Small intestine (tissue), 7 donors: ENCODE measurements at regions not wholly inside any gene's neighbourhood (a gene's known extent, or its start where the extent isn't known, plus 50 kb on each side); places are given as distances from the start of the nearest gene placed in this dataset.
A peak's percentile ranks its signal among the peaks of the same experiment; 100 is the strongest.
"Not testable (repeated sequence)": the region's sequence is repeated elsewhere in the genome, so short reads cannot be mapped to it uniquely, and the experiment has no call there.

Source experiments
- DNase-seq, 2 donors: peaks; one replicate each; pipeline versions ENCODE4 v3.0.0 to v3.0.0-alpha.2; 2013
- FAIRE-seq: peaks from 2 replicates; lab custom pipeline; 2012; peaks lifted over from hg19 to GRCh38; lab: Jason Lieb, UNC
- H3K27ac ChIP-seq, 3 donors: one replicate each; pipeline ENCODE4 v1.5.1; 2013; ENCODE audit warnings: low read length in 2 of 3, mild to moderate bottlenecking in 2 of 3, control low read depth in 1 of 3, inconsistent platforms in 1 of 3, low read depth in 1 of 3, moderate library complexity in 1 of 3
- H3K27me3 ChIP-seq, 3 donors: one replicate each; pipeline ENCODE4 v1.6.1; 2013; ENCODE audit warnings: low read length in 3 of 3, inconsistent platforms in 1 of 3; ENCODE audit not compliant: control insufficient read depth in 3 of 3, insufficient read depth in 3 of 3
- H3K36me3 ChIP-seq, 3 donors: one replicate each; pipeline ENCODE4 v1.6.1; 2013; ENCODE audit warnings: low read length in 3 of 3, inconsistent platforms in 1 of 3, low read depth in 1 of 3, mild to moderate bottlenecking in 1 of 3, moderate library complexity in 1 of 3; ENCODE audit not compliant: control insufficient read depth in 3 of 3, insufficient read depth in 2 of 3
- H3K4me1 ChIP-seq, 3 donors: one replicate each; pipeline ENCODE4 v1.6.1; 2013; ENCODE audit warnings: low read length in 2 of 3, inconsistent platforms in 1 of 3, low read depth in 1 of 3, mild to moderate bottlenecking in 1 of 3, moderate library complexity in 1 of 3; ENCODE audit not compliant: control insufficient read depth in 3 of 3, insufficient read depth in 2 of 3
- H3K4me3 ChIP-seq, 3 donors: one replicate each; pipeline ENCODE4 v1.5.1; 2013; ENCODE audit warnings: low read length in 3 of 3, control low read depth in 1 of 3, inconsistent platforms in 1 of 3, low read depth in 1 of 3, mild to moderate bottlenecking in 1 of 3, moderate library complexity in 1 of 3
- H3K9me3 ChIP-seq, 2 donors: one replicate each; pipeline ENCODE4 v1.6.1; 2013; ENCODE audit warnings: low read depth in 1 of 2, low read length in 1 of 2; ENCODE audit not compliant: control insufficient read depth in 2 of 2, insufficient read depth in 1 of 2
- WGBS, 3 donors: extraction: QIAGEN DNeasy Blood & Tissue Kit; methylation state at CpG; one replicate each; pipeline ENCODE4 v1.1.7; 2013; 5-methylcytosine and 5-hydroxymethylcytosine counted together
- donor health status: healthy with polysubstance abuse.
- donor health status: control.
- donor health status: control.
- donor health status: Bipolar disorder and iron deficiency.
- donor health status: healthy.

DNA sequence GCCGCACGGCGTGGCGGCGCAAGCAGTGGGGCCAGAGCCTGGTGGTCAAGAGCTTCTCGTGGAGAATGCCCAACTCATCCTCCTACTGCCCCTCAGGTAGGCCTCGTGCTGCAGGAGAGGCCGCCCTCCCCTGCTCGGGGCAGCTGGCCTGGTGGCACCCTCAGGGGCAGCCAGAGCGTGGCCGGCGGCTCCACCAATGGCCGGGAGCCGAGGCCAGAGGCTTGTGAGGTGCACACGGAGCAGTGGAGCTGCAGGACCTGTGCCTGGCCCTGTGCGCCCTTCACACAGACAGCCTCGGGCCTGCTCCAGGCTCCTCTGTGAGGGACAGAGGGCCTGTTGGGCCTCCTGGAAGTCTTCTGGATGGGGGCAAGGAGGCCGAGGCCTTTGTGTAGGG, 85.5 kb downstream of the NPIPB11 start:
- DNase-seq (no peak), FAIRE-seq (no peak)
- 95 to 97% (median 96%) methylated on average over 16 to 18 of the region's 18 CpGs for WGBS, 3 donors
- H3K9me3 ChIP-seq = no peaks in the 10 kb centered on the region
- no peaks in the 10 kb centered on the region for H3K27me3 ChIP-seq
- no peak overlapping the region for H3K27ac ChIP-seq
- no peaks in the 10 kb centered on the region for H3K4me1 ChIP-seq
- H3K36me3 ChIP-seq = no peaks in the 10 kb centered on the region
- no peak overlapping the region for H3K4me3 ChIP-seq

DNA sequence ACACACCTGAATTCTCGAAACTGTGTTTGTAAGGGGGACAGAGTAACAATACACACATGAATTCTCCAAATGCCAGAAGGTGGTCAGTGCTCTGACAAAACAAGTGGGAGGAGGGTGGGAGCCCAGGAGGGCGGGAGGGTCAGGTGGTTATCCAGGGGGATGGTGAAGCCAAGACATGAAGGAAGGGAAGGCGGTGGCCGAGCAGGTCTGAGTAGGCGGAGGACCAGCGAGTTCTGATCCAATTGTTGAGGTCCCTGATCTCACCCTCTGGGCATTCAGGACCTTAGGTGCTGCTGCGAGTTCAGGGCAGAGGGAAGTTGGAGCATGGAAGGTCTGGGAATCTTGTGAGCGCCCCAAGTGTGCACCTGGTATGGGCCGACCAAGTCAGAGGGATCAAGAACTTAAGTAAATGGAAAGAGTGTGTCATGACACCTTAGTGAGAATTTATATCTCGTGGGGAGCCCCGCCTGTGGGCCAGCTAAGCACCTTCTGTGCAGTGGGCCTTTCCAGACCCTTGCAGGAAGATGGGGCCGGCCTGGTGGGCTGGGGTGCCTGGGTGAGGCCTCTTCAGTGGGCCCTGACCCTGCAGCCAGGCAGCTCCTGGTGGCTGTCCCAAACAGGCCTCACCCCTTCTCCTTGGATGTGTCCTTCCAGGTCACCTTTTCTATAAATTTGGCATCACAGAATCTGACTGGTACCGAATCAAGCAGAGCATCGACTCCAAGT, 86.1 kb downstream of the NPIPB11 start:
- 89 to 93% (median 92%) methylated on average over 14 of the region's 14 CpGs for WGBS, 3 donors
- Histone ChIP-seq H3K36me3 (no peaks in the 10 kb centered on the region), H3K9me3 (no peaks in the 10 kb centered on the region), H3K4me3 (no peak overlapping the region), H3K27ac (no peak overlapping the region), H3K27me3 (no peaks in the 10 kb centered on the region), H3K4me1 (no peaks in the 10 kb centered on the region)
- no peak for DNase-seq
- no peak for FAIRE-seq

DNA sequence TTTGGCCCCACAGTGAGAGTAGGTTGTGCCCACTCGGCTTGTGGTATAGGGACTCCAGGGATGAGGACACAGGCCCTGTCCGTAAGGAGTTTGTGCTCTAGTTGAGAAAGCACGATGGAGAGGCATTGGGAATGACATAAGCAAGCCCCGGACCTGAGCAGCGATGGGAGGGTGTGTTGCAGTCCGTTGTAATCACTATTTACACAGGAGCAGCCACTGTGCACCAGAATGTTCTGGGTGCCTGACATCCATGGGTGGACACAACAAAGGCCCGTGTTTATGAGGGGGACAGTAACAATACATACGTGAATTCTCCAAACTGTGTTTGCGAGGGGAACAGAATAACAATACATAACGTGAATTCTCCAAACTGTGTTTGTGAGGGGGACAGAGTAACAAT, 86.8 kb downstream of the NPIPB11 start:
- WGBS, 3 donors = 81 to 86% (median 86%) methylated on average over 10 of the region's 10 CpGs
- H3K27ac ChIP-seq = no peak overlapping the region
- FAIRE-seq (no peak), DNase-seq (no peak)
- no peak overlapping the region for H3K4me3 ChIP-seq
- no peaks in the 10 kb centered on the region for H3K4me1 ChIP-seq
- H3K27me3 ChIP-seq = no peaks in the 10 kb centered on the region
- no peaks in the 10 kb centered on the region for H3K9me3 ChIP-seq
- H3K36me3 ChIP-seq = no peaks in the 10 kb centered on the region

DNA sequence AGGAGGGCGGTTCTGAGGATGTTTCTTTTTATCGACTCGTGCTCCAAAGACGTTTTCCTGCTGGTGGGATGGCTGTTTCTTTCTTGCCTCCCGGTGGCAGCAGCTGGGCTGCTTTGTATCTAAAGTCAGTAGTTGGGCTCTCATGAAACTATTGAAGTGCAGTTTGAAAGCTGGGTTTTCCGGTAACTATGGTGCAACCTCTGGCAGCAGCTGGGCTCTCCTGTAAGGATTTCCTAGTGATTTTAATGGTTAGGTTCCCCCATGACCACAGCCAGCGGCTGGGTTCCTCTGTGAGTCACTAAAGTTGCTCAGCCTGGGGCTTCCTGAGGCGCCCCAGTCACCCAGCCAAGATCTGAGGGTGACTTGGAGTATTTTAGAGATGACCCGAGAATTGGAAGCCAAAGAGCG, 87.9 kb downstream of the NPIPB11 start:
- not testable (repeated sequence) for H3K36me3 ChIP-seq, H3K9me3 ChIP-seq, H3K4me3 ChIP-seq, H3K27ac ChIP-seq, H3K27me3 ChIP-seq, DNase-seq, FAIRE-seq, H3K4me1 ChIP-seq
- WGBS, 3 donors = 58 to 83% (median 76%) methylated on average over 10 of the region's 10 CpGs

DNA sequence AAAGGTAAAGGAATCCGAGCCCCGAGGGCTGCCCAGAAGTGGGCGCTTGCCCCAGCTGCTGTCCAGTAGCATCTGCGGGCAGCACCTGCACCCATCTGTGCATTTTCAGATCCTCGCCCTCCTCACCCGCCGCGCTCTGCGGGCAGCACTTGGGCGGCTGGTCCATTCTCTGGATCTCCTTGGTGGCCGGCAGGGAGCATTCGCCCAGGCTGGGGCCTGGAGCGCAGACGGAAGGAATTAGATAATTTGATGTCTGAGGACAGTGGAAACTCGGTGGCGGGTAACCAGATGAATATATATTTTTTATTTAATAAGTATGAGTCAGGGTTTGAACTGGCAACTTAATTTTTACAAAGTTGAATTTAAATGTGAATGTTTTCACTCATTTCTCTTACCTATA, 88.5 kb downstream of the NPIPB11 start:
- 92 to 97% (median 94%) methylated on average over 16 of the region's 16 CpGs for WGBS, 3 donors
- no peak overlapping the region for H3K4me3 ChIP-seq
- no peak for FAIRE-seq
- no peaks in the 10 kb centered on the region for H3K36me3 ChIP-seq
- no peaks in the 10 kb centered on the region for H3K27me3 ChIP-seq
- no peak overlapping the region for H3K27ac ChIP-seq
- no peak for DNase-seq
- no peaks in the 10 kb centered on the region for H3K4me1 ChIP-seq
- no peaks in the 10 kb centered on the region for H3K9me3 ChIP-seq

DNA sequence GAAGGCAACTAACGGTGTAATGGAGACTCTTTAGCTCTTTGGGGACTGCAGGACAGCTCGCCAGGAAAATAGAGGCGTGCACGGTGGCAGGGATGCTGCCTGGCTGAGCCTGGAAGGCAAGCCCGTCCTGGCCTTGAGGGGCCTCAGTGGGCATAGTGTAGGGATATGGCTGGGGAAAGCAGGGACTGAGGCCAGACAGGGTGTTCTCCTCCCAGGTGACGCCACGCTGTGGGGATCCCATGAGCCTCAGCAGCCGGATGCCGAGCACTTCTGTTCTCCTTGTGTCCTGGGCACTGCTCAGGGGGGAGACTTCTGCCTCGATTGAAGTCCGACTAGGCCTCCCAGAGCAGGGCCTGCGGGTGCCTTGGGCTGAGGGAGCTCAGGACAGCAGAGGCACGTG, 89.2 kb downstream of the NPIPB11 start:
- FAIRE-seq (no peak), DNase-seq (no peak)
- WGBS, 3 donors = 94 to 95% (median 95%) methylated on average over 13 of the region's 13 CpGs
- H3K4me1 ChIP-seq = no peaks in the 10 kb centered on the region
- no peaks in the 10 kb centered on the region for H3K27me3 ChIP-seq
- no peak overlapping the region for H3K27ac ChIP-seq
- no peaks in the 10 kb centered on the region for H3K9me3 ChIP-seq
- H3K36me3 ChIP-seq = no peaks in the 10 kb centered on the region
- H3K4me3 ChIP-seq = no peak overlapping the region

DNA sequence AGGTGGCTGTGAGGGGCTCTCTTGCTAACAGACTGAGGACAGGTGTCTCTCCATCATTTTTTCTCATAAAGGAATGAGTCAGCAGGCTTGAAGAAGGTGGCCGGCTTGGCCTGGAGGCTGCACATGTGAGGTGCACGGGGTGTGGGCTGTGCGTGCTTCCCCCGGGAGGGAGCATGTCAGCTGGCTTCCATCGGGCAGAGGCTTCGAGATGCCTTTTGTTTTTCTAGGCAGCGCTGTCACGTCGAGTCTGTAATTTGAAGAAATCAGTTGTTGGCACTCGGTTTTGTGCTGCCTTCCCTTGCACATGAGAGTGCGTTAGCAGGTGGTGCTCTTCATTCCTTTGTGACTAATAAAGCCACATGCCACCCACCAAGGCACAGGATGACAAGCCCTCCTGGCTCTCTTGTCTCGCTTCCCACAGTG, 89.7 kb downstream of the NPIPB11 start:
- FAIRE-seq (no peak), DNase-seq (no peak)
- H3K36me3 ChIP-seq = no peaks in the 10 kb centered on the region
- no peak overlapping the region for H3K4me3 ChIP-seq
- WGBS, 3 donors = 80 to 89% (median 88%) methylated on average over 12 of the region's 12 CpGs
- H3K9me3 ChIP-seq = no peaks in the 10 kb centered on the region
- no peak overlapping the region for H3K27ac ChIP-seq
- H3K27me3 ChIP-seq = no peaks in the 10 kb centered on the region
- H3K4me1 ChIP-seq = no peaks in the 10 kb centered on the region

DNA sequence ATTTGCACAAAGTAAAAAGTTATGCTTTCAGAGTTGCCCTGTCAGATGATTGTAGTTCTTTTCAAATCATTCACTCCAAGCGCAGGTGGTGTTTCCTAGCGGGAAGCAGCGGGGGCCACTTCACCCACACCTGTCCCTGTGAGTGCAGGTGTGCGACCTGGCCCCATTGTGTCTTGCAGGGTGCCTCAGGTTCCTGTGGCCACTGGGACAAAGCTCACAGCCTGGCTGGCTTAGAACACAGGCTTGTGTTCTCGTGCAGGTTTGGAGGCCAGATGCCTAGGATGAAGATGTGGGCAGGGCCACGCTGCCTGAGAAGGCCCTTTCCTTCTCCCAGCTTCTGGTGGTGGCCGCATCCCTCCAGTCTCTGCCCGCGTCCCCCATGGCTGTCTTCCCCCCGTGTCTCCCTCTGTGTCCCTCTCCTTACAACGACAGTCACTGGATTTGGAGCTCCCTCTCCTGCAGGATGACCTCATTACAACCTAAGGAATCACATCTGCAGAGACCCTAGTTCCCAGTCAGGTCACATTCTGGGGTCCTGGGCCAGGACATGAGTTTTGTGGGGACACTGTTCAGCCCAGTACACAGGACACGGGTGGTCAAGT, 90.5 kb downstream of the NPIPB11 start:
- Histone ChIP-seq H3K4me3 (no peak overlapping the region), H3K9me3 (no peaks in the 10 kb centered on the region), H3K36me3 (no peaks in the 10 kb centered on the region), H3K27ac (no peak overlapping the region), H3K4me1 (no peaks in the 10 kb centered on the region), H3K27me3 (no peaks in the 10 kb centered on the region)
- WGBS, 3 donors = 17 to 64% (median 46%) methylated on average over 12 of the region's 12 CpGs
- FAIRE-seq = no peak
- DNase-seq = peak; percentile 27 to 31
